ENCODE measurements at regions not wholly inside any gene's neighbourhood (a gene's known extent, or its start where the extent isn't known, plus 50 kb on each side); places are given as distances from the start of the nearest gene placed in this dataset.

GRCh38 chr16:86891121-86891520 lies 312.8 kb downstream of the FOXL1 start:
- intact Hi-C loops (cut with DNase I) = no loop called here
- H3K9me3 ChIP-seq = no peaks in the 10 kb centered on the region
- H3K4me1 ChIP-seq = no peaks in the 10 kb centered on the region
- no peak for TF ChIP-seq POLR2A (IDR thresholded peaks at IDR 0.05)
- TF ChIP-seq CTCF (IDR thresholded peaks at IDR 0.05) = no peak
- no peak for TF ChIP-seq POLR2AphosphoS5 (IDR thresholded peaks at IDR 0.05; ENCODE audit: insufficient read depth in 1 of 2, low read depth in 1 of 2)
- no peak for DNase-seq (ENCODE audit: extremely low spot score in 2 of 2)
- H3K4me3 ChIP-seq = no peak overlapping the region
- no peak overlapping the region for H3K27ac ChIP-seq
- no peaks in the 10 kb centered on the region for H3K36me3 ChIP-seq
- H3K27me3 ChIP-seq = no peaks in the 10 kb centered on the region

GRCh38 chr16:86891631-86892030 lies 313.3 kb downstream of the FOXL1 start:
- no peaks in the 10 kb centered on the region for H3K9me3 ChIP-seq
- TF ChIP-seq CTCF (IDR thresholded peaks at IDR 0.05) (no peak), POLR2A (IDR thresholded peaks at IDR 0.05) (no peak), POLR2AphosphoS5 (IDR thresholded peaks at IDR 0.05; ENCODE audit: insufficient read depth in 1 of 2, low read depth in 1 of 2) (no peak)
- intact Hi-C loops (cut with DNase I) = no loop called here
- H3K4me3 ChIP-seq = no peak overlapping the region
- H3K27me3 ChIP-seq = no peaks in the 10 kb centered on the region
- H3K27ac ChIP-seq = no peak overlapping the region
- H3K36me3 ChIP-seq = no peaks in the 10 kb centered on the region
- no peak for DNase-seq (ENCODE audit: extremely low spot score in 2 of 2)
- H3K4me1 ChIP-seq = no peaks in the 10 kb centered on the region

DNA sequence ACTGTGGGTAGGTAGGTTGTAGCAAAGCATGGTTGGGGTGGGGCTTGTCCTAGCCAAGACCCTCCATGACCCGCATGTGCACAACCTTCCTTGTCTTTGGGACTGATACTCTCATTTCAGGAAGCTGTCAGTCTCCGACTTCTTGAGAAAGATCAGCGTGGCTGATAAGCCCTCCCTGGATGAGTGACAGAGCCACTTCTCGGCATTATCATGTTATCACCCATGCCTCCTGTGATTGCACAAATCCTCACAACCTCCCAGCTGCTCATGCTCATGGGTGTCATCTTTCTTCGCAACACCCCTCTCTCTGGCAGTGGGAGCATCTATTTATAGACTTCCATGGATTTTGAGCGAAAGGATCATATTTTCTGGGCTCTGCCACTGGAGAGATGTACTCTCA lies 314.2 kb downstream of the FOXL1 start:
- Histone ChIP-seq H3K36me3 (no peaks in the 10 kb centered on the region), H3K27ac (no peak overlapping the region), H3K4me1 (no peaks in the 10 kb centered on the region), H3K27me3 (no peaks in the 10 kb centered on the region), H3K9me3 (no peaks in the 10 kb centered on the region), H3K4me3 (no peak overlapping the region)
- DNase-seq (ENCODE audit: extremely low spot score in 2 of 2) = no peak
- intact Hi-C loops (cut with DNase I) = no loop called here
- TF ChIP-seq POLR2AphosphoS5 (IDR thresholded peaks at IDR 0.05; ENCODE audit: insufficient read depth in 1 of 2, low read depth in 1 of 2) (no peak), CTCF (IDR thresholded peaks at IDR 0.05) (no peak), POLR2A (IDR thresholded peaks at IDR 0.05) (no peak)

GRCh38 chr16:86893506-86893905 lies 315.2 kb downstream of the FOXL1 start:
- intact Hi-C loops (cut with DNase I) = no loop called here
- TF ChIP-seq POLR2A (IDR thresholded peaks at IDR 0.05) (no peak), CTCF (IDR thresholded peaks at IDR 0.05) (no peak), POLR2AphosphoS5 (IDR thresholded peaks at IDR 0.05; ENCODE audit: insufficient read depth in 1 of 2, low read depth in 1 of 2) (no peak)
- no peaks in the 10 kb centered on the region for H3K9me3 ChIP-seq
- no peak for DNase-seq (ENCODE audit: extremely low spot score in 2 of 2)
- no peaks in the 10 kb centered on the region for H3K36me3 ChIP-seq
- no peak overlapping the region for H3K4me3 ChIP-seq
- H3K27me3 ChIP-seq = no peaks in the 10 kb centered on the region
- no peak overlapping the region for H3K27ac ChIP-seq
- H3K4me1 ChIP-seq = no peaks in the 10 kb centered on the region

DNA sequence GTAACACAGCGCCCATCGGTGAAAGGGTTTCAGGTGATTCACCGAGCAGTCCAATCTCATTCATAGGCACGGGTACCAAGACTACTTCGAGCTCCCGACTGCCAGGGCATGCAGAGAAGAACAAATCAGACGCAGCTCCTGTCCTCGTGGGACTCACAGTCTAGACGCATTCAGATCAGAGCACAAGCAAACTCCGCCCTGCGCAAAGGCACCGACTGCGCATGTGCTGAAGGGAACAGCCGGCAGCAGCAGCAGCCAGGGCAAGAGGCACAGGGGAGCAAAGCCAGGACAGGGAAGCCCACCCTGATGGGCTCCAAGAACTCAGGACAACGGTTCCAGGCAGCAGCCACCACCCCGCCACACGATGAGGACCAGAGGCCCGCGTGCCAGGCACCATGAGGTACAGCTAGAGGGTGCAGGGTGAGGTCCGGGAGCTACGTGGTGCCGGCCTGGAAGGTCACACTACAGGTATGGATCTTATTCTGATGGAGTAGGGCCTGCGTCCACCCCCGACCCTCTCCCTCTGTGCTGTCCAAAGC lies 315.7 kb downstream of the FOXL1 start:
- Histone ChIP-seq H3K27me3 (no peaks in the 10 kb centered on the region), H3K36me3 (no peaks in the 10 kb centered on the region), H3K9me3 (no peaks in the 10 kb centered on the region), H3K4me3 (no peak overlapping the region), H3K27ac (no peak overlapping the region), H3K4me1 (no peaks in the 10 kb centered on the region)
- intact Hi-C loops (cut with DNase I) = no loop called here
- no peak for DNase-seq (ENCODE audit: extremely low spot score in 2 of 2)
- TF ChIP-seq CTCF (IDR thresholded peaks at IDR 0.05) (no peak), POLR2A (IDR thresholded peaks at IDR 0.05) (no peak), POLR2AphosphoS5 (IDR thresholded peaks at IDR 0.05; ENCODE audit: insufficient read depth in 1 of 2, low read depth in 1 of 2) (no peak)

Data from vagina (tissue), 2 donors.